IPS DF 4.7 (cell line): ENCODE measurements at regions not wholly inside any gene's neighbourhood (a gene's known extent, or its start where the extent isn't known, plus 50 kb on each side); places are given as distances from the start of the nearest gene placed in this dataset.
"Not testable (repeated sequence)": the region's sequence is repeated elsewhere in the genome, so short reads cannot be mapped to it uniquely, and the experiment has no call there.

Experiments
- DNase-seq: peaks from one replicate; pipeline ENCODE4 v3.0.0-alpha.2; 2013; ENCODE audit warnings: low spot score; ENCODE audit errors: extremely low read depth

DNA sequence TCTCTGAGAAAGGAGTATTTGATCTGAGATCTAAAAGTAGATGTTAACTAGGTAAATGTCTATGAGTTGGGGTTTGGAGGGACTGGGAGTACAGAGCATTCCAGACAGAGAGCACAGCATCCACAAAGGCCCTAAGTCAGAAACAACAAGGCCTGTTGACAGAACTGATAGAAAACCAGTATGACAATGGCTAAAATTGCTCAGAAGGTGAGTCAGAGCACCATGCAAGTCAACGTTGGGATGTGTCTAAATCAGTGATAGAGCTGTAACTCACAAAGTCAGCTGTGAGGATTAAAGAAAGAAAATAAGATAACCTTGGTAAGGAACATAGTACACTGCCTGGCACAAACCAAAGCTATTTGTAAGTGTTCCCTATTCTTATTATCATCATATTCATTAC is 124.0 kb downstream of the CETN3 start:
- no peak for DNase-seq

DNA sequence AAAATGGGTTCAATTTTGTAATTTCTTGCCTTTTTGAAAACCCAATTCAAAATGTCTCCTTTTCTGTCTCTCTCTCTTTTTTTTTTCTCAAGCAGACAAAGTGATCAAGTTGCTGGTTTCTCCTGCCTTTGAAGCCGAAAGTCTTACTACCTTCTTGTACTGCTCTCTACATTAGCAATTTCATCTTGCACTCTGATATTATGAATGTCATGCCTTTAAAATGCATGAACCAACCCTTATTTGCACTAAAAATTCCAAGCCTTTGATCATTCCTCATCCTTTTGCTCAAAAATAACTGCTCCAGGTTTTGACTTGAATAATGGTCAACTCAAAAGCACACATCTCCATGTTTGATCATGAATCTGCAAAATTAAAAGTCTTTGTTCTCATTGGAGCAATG is 125.2 kb downstream of the CETN3 start:
- DNase-seq = no peak

DNA sequence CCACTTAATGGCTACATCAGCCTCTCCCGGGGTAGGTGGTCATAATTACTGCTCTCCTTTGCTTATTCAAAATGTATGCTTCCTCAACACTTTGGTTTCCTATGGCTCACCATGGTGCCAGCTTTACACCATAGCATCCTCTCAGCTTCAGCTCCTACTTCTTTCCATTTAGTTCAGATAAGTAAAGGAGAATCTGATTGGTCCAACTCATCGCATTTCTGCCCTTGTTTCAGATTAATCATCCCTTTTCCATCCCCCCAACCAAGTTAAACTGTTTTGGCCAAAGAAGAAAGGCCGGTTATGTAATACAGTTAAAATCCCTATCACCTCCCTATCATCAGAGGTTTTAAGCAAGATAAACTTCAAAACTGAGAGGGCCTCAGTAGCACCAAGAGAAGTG is 130.5 kb downstream of the CETN3 start:
- DNase-seq = no peak

DNA sequence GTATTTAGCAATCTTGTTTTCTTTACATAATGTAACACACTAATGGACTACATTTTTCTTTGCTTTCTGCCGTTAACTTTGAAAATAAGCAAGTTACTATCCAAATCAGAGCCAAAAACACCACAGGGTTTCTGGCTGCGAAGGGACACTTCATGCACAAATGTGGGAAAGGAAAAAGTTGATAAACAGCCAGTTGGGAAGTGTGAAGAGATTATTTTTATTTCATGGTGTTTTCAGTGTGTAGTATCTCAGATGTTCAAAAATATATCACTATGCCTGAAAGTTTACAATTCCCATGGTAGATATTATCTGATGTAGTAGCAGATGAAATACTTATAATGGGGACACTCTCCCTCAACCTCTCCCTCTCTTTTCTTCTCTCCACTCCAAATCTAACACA is 135.3 kb downstream of the CETN3 start:
- no peak for DNase-seq

- DNase-seq = no peak
These were observed 141.9 kb downstream of the CETN3 start for GRCh38 chr5:90267646-90268045.

DNA sequence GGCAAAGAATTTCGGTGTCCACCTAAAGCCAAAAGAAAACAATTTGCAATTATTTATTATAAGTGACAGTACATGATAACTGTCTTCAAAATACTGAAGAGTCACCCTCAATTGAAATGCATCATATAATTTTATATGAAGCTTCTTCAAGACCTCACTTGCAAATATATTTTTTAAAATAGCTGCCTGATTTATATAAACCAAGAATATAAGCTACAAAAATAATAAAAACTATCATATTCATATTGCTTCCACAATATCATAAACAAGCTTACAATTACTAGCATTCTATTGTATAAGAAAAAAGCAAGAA is 144.1 kb downstream of the CETN3 start:
- no peak for DNase-seq

DNA sequence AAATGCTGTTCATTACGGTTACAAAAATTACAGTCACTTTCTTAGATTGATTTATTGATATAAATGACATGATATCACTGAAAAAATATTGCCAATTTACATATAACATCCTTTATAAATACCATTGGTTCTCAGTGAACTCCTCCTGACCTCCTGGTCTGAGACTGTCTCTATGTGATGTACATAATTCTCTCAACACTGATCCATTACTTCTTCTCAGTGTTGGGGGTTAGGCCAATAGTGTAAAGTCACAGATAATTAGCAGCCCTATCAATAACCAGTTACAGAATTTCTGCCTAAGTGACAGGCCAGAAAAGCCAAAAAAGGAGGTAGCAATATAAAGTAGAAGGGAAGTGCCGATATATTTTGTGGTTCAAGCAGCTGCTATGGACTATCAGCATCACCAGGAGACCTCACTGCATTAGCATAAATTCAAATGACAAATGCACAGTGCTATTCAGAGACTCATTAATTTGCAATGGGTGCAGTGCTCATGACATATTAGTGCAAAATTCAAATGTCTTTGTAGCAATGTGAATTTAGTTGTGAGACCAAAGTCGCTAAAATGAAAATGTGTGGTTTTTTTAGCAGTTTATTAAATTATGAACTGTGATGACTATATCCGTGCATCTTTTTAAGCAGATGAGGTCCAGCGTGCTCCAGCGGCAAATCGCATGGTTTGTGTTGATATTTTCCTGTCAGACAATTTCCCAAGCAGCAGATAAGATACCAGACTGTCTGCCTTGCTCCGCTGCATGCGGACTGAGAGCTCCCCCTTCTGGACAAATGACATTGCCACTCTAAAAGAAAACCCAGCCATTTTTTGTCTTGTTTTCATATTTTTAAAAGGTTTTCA is 144.6 kb downstream of the CETN3 start:
- peak; percentile 28 for DNase-seq

GRCh38 chr5:90263102-90263820 is 146.3 kb downstream of the CETN3 start:
- no peak for DNase-seq

GRCh38 chr5:90251447-90251846 is 158.1 kb downstream of the CETN3 start:
- DNase-seq = no peak

DNA sequence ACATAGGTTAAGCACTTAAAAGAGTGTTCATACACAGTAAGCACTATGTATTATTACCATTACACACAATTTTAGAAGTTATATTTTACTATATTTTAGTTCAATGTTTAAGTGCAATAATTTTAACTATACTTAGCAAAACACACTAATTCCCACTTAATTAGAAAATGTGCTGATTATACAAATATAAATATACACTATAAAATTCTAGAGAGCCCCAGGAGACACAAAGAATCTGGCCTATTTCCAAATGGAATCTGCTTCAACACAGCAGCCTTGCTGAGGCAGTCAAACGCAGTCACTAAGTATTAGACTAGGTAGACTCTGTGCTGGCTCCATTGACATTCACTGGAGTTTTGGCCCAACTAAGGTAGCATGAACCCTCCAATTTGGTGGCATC is 160.9 kb downstream of the CETN3 start:
- DNase-seq = no peak

GRCh38 chr5:90243848-90244247 is 165.7 kb downstream of the CETN3 start:
- not testable (repeated sequence) for DNase-seq

GRCh38 chr5:90233476-90233875 is 176.1 kb downstream of the CETN3 start:
- no peak for DNase-seq

GRCh38 chr5:90231688-90232087 is 177.9 kb downstream of the CETN3 start:
- DNase-seq = no peak

DNA sequence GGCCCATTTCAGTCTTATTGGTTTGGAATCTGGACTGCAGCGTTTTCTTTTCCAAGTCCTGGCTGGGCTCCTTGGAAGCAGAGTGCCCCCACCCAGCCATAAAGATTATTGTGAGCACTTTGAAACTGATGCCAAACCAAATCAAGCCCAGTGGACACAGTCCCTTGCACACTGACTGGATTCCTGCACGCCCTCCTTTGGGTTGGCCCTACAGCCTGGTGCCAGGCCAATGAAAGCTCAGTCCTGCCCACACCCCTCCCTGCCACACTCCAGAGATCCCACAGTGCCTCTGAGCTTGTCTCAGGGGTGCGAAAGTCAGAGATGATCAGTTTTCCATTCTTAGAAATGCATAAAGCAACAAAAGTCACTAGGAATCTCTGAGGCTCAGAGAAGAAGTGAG is 181.9 kb downstream of the CETN3 start:
- no peak for DNase-seq

GRCh38 chr5:90226433-90227099 is 183.0 kb downstream of the CETN3 start:
- no peak for DNase-seq

GRCh38 chr5:90224342-90224741 is 185.2 kb downstream of the CETN3 start:
- DNase-seq = no peak

DNA sequence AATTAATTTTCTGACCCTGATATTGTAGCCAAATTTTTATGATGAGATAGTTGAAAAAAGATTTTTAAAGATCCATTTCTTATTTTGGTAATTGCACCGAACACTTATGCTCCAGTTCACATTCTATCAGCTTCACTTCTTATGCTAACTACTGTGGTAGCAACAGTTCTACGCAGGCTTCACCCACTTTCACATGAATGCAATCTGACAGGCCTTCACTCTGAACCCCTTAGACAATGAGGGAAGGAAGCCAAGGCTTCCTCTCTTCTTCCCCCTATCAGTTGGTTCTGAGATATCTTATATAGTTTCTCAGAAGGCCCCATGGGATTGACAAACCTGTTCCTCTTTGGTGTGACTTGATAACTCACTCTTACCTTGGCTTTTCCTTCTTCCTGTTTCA is 185.8 kb downstream of the CETN3 start:
- DNase-seq = no peak

- no peak for DNase-seq
These were observed 187.6 kb downstream of the CETN3 start for GRCh38 chr5:90221951-90222350.

GRCh38 chr5:90220554-90220953 is 189.0 kb downstream of the CETN3 start:
- DNase-seq = no peak

- DNase-seq = no peak
These were observed 194.6 kb downstream of the CETN3 start for GRCh38 chr5:90214991-90215390.

- not testable (repeated sequence) for DNase-seq
These were observed 201.2 kb downstream of the CETN3 start for GRCh38 chr5:90208323-90208722.

- DNase-seq = no peak
These were observed 207.6 kb downstream of the CETN3 start for GRCh38 chr5:90201923-90202322.
